KBM-7 (cell line): ENCODE measurements at regions not wholly inside any gene's neighbourhood (a gene's known extent, or its start where the extent isn't known, plus 50 kb on each side); places are given as distances from the start of the nearest gene placed in this dataset.

ENCODE experiments used
- DNase-seq: peaks from one replicate; pipeline ENCODE4 v3.0.0-alpha.2; 2015
- in situ Hi-C: fragments of 300-500 bp; cut with MboI; formaldehyde crosslinking; loops from 2 replicates; pipeline ENCODE4 v1.14.3; 2020; ENCODE audit warnings: low sequenced_read_pairs, low pct_unique_long_range_greater_than_20kb, mixed read lengths

DNA sequence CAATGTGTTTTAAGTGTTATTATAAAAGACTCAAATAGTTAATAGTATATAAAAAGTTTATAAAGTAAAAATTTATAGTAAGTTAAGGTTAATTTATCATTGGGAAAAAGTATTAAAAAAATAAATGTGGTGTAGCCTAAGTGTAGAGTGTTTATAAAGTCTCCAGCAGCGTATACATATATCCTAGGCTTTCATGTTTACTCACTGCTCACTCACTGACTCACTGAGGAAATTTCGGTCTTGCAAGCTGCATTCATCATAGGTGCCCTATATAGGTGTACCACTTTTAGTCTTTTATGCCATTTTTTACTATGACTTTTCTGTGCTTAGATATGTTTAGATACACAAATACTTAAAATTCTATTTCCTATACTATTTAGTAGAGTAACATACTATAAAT is 866.0 kb downstream of the CBLN2 start:
- no peak for DNase-seq
- in situ Hi-C loops: no loop called here

DNA sequence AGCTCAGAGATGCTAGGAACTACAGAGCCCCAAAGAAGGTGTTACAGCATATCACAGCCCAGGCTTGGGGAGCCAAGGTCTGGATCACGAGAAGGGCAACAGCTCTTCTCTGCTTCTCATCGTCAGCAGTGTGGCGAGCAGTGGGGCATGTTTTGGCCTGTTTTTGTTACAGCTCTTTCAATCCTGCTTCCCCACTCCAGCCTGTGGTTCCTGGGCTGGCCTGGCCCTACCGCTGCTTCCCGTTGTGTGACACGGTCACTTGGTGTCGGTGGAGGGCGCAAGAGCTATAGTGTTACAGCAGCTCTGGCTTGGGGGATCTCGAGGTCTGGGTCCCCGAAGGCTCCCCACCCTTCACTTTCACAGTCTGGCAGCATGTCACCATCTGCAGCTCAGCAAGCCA is 870.2 kb downstream of the CBLN2 start:
- in situ Hi-C loops: no loop called here
- DNase-seq: no peak

DNA sequence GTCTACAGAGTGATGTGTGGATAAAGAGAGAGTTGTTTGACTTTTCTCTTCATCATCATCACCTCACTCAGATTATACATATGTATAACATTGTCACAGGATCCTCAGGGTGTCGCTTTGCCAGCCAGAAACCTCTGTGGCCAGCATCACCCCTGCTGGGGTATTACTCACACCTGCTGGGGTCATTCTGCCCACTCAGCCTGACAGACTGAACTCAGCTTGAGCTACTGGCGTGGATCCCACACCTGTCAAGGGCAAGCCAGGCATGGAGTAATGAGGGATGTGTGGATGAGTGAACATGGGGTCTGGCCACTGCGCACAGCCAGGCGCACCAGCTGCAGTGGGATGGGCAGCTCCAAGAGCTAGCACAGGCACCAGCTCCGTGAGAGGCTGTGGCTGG is 870.6 kb downstream of the CBLN2 start:
- no peak for DNase-seq

DNA sequence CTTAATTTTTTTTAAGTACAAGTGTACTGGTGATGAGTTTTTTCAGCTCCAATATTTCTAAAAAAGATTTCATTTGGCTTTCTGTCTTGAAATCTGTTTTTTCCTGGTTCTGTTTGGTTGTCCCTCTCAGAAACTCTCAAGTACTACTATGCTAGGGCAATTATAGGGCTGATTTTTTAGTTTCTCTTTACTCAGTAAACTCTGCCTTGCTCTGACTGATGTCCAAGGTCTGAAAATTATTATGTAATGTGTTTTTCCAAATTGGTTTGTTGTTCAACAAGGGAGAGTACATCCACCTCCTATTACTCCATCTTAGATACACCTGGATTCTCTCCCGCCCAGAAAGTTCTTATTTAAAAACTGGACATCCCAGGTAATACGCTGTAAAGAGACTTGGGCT is 877.7 kb downstream of the CBLN2 start:
- in situ Hi-C loops: no loop called here
- DNase-seq: no peak

More for the DNA sequence above, 870.6 kb downstream of the CBLN2 start:
- in situ Hi-C loops: no loop called here

DNA sequence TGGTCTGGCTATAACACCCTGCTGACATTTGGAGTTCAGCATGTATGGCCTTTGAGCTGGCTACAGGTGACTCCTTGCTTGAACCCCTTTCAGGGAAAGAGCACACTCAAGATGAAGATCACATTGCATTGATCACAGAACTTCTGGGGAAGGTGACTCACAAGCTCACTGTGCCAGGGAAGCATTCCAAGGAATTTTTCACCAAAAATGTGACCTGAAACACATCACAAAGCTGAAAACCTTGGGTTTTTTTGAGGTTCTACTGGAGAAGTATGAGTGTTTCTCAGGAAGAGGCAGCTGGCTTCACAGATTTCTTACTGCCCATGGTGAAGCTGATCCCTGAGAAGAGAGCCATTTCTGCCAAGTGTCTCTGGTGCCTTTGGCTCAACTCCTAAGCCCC is 879.0 kb downstream of the CBLN2 start:
- DNase-seq: no peak

DNA sequence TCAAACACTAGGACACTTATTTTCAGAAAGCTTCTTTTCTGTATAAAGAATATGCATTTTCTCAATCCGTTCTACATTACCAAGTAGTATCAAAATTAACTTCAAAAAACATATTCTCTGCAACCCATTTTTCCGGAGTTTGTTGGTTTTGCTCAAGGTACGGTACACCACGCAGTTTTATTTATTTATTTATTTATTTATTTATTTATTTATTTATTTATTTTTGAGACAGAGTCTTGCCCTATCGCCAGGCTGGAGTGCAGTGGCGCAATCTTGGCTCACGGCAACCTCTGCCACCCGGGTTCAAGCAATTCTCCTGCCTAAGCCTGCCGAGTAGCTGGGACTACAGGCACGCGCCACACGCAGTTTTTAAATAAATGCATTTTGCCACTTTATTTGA is 900.3 kb downstream of the CBLN2 start:
- in situ Hi-C loops: no loop called here
- DNase-seq: no peak

More for the DNA sequence above, 879.0 kb downstream of the CBLN2 start:
- in situ Hi-C loops: no loop called here

DNA sequence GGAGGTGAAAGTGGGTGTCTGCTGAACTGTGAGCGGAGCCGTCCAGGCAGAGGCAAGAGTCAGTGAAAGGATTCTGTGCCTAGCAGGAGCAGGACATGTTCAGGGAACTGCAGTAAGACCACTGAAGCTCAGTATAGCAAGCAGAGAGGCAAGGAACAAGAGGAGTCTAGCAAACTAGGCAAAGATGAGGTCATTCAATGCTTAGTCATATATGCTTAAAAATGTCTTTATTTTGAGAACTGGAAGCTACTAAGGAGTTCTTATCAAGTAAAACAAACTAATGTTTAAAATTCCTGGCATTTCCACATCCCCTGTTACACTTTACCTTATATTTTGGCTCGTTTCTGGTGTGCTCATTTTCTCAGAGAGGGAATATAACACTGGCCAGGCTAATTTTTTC is 913.4 kb downstream of the CBLN2 start:
- no peak for DNase-seq
- in situ Hi-C loops: no loop called here

DNA sequence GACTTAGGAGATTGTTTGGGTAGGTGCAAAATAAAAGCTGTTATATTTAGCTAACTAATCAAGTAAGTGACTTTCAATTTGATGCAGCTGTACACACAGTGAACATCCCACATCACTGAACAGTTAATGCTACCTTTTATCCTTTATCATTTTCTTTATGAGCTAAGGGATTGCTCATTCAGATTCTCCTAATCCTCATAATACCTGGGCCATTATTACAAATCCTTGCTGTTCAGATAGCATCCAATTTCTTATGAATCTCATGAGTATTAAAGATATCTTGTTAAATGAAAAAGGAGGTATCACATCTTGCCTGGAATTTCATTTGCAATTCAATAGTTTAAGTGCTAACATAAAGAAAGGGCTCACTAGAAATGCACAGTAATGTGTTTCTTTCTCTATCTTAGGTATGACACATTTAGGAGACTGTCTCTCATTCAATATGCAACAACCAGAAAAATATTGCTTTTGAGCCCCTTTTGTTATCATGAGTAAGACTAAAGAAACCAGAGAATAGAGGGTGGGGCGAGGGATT is 918.5 kb downstream of the CBLN2 start:
- in situ Hi-C loops: no loop called here
- DNase-seq: no peak

DNA sequence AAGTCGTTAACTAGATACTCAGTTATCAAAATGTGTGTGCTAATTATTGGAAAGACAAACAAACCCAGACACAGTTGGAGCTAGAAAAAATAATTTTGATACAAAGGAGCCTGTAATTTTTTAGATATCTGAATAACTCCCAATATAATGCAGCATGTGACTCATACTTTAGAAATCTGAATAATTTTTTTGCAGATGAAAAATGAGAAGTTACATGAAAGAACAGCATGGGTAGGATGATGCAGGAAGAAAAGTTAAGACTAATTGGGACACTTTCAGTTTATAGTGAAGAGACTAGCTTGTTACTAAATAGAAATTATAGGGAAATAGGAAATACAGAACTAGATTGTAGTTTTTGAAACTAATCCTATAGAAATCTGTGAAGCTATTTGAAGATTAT is 945.8 kb downstream of the CBLN2 start:
- in situ Hi-C loops: no loop called here
- DNase-seq: no peak

DNA sequence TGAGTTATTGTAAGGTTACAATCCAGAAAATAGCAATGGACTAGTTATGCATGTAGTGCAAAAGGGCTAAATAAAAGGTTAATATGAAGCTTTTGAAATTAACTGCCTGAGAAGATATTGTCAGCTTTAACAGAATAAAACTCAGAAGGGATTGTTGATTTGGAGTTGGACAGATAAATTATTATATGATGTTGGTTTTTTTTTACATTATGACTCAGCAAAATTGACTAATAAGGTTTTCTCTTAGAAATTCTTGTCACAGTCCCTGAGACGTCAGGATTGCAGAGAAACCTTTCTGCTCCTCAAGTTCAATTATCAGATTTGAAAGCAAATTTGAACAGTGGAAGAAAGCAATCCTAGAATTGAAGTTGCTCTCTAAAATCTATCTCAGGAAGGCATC is 946.9 kb downstream of the CBLN2 start:
- in situ Hi-C loops: no loop called here
- DNase-seq: no peak

DNA sequence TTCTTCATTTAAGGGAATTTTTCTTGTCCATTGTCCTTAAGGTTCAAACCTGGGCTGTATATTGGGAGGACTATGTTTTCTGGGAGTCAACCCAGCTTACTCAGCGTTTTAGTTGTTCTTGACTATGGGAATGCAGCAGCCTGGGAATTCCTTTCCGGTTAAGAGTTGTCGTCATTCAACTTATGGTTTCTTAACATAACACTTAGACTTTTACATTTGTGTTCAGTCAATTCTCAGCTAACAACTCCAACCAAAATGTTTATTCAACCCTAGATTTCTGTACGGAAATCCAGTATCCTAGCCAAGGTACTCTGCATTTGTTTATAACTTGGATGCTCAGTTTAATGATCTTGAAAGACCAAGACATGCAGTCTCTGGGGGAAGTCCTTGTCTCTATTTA is 960.9 kb downstream of the CBLN2 start:
- in situ Hi-C loops: no loop called here
- DNase-seq: no peak

DNA sequence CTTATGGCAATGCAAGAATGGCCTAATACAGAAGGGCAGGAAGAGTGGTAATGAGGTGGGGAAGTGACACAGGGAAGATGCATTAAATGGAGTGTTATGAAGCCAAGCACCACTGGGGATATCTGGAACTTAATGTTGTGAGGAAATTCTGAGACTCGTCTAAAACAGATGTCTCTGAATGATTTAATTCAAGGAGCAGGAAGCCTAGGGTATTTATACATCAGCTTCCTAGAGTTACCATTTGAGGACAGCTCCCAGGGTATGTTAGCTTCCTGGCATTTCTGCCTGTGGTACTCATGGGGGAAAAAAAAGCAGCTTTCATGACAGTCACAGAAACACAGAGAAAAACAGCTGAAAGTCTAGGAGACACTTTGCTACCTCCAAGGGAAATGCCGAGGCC is 989.5 kb downstream of the CBLN2 start:
- no peak for DNase-seq
- in situ Hi-C loops: no loop called here

DNA sequence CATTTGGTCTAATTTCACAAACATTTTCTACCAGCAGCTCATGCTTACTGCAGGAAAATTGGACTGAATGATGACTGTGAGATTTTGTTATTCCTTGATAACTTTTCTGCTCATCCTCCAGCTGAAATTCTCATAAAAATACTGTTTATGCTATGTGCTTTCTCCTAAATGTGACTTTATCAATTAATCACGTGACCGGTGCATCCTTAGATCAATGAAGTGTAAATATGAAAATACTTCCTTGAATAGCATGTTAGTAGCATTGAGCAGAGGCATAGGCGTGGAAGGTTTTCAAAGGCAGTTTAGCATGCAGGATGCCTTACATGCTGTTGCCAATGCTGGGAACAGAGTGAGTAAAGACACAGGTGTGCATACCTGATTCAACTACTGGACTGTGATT is 1002.5 kb downstream of the CBLN2 start:
- in situ Hi-C loops: no loop called here
- no peak for DNase-seq

DNA sequence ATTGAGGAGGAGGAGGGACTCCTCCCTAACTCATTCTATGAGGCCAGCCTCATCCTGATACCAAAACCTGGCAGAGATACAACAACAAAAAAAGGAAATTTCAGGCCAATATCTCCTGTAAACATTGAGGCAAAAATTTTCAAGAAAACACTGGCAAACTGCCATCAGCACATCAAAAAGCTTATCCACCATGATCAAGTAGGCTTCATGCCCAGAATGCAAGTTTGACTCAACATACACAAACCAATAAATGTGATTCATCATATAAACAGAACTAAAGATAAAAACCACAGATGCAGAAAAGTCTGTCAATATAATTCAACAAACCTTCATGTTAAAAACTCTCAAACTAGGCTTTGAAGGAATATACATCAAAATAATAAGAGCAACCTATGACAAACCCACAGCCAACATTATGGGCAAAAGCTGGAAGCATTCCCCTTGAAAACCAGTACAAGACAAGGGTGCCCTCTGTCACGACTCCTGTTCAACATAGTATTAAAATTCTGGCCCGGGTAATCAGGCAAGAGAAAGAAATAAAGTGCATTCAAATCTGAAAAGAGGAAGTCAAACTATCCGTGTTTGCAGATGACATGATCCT is 1014.3 kb downstream of the CBLN2 start:
- in situ Hi-C loops: no loop called here
- no peak for DNase-seq

DNA sequence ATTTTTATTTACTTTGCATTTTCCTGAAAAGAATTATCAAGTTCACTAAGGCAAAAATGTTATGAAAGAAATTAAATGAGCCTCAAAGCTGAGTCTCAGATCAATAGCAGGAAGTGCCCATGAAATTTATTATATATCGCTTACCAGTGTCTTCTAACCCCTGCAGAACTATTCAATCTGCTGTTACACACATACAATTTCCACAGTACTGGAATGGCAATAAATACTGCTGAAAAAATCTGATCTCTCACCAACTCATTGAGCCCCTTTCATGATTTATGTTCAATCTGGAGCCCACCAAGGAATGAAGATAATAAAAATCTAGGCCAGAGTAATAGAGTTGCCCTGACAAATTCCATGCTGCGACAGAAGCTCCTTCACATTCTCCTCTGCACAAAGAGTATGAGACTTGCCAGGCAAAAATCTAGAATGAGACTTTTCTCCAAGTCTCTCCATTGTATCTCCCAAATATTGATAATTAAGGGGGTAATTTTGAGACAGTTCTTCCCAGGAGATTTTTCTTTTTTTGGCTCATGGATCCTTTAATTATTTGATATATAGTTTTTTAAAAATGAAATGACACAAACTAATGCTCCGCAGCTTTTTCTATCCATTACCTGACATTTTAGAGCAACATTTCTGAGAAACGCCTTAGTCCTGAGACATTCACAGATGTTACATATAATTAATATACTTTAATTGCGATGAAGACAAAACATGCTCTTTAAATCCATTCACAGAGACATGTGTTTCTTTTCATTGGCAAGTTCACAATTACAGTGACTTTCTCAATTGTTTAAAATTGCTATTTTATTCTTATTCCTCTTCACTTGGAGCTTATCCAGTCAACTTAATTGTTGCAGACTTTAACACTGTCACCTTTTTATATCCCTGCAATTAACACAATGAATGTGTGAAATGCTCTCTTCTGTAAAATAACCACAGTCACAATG is 1020.4 kb downstream of the CBLN2 start:
- in situ Hi-C loops: no loop called here

DNA sequence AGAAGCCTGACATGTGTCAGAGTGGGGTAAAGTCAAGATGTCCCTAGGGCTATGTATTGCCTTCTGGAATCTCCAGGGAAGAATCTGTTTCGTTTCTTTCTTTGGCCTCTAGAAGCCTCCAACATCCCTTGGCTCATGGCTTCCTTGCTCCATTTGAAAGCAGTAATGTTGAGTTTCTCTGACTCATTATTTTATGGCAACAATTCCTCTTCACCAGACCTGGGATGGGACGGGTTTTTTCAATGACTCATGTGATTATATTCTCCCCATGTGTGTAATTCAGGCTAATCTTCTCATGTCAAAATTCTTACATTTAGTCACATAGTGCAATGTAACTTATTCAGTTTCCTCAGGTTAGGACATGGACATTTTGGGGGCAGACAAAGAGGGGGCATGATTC is 1038.6 kb downstream of the CBLN2 start:
- in situ Hi-C loops: no loop called here
- DNase-seq: no peak

More for the DNA sequence above, 1020.4 kb downstream of the CBLN2 start:
- DNase-seq: no peak

DNA sequence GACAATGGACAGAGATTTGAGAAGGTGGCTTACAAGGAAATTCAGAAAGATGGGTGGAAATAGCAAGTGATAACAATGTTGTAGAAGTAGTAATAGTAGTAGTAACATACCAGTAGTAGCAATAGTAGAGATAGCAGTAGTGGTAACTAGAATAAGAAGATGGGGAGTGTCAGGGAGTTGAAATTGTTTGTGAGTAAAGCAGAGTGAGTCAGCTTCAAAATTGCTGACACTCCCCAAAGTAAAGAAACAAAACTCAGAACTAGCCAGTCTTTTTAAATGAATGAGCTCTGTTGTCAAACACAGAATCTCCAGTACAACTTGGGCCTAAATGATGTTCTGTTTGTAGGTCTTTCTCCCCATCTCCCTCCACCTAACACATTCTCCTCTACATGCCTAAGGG is 1040.9 kb downstream of the CBLN2 start:
- in situ Hi-C loops: no loop called here
- no peak for DNase-seq

DNA sequence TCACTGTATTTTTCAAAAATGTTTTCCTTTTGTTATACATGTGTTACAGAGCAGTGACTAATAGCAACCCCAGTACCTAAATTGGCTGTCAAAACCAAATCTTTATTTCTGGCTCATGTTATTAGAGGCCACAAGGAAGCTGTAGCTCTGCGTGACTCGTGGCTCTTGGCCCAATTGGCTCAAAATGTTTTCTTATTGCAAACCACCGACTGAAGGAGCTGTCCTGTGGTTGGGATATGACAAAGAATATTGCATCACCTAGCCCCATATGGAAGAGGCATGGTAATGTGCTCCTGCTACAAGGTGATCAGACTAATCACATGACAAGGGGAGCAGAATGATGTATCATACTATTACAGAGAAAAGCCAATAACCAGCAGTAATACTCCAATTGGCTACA is 1058.5 kb downstream of the CBLN2 start:
- DNase-seq: no peak
- in situ Hi-C loops: no loop called here

DNA sequence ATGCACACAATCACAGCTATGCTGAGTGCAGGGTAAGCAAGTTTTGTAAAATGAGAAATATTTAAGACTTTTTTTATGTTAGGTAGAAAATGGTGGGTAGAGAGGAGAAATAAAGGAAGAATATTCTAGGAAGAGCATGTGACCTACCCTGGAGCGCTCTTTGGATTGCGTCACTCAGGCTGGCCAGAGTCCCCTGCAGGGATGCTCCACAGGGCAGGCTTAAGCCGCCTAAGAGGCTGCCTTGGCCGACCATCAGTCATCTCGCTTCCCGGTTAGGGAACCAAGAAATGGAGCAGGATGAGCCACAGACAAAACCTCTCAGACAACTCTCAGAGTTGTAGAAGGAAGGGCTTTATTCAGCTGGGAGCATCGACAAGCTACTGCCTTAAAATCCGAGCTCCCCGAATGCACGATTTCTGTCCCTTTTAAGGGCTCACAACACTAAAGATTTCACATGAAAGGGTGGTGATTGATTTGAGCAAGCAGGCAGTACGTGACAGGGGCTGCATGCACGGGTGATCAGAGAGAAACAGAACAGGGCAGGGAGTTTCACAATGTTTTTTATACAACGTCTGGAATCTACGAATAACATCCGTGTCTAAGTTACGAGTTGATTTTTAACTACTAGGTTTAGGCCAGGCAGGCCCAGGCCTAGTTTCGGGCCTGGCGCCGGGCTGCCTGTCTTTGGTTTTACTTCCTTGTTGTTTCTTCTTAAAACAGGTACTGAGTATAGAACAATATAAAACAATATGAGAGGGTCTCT is 1072.0 kb downstream of the CBLN2 start:
- in situ Hi-C loops: no loop called here
- DNase-seq: no peak

DNA sequence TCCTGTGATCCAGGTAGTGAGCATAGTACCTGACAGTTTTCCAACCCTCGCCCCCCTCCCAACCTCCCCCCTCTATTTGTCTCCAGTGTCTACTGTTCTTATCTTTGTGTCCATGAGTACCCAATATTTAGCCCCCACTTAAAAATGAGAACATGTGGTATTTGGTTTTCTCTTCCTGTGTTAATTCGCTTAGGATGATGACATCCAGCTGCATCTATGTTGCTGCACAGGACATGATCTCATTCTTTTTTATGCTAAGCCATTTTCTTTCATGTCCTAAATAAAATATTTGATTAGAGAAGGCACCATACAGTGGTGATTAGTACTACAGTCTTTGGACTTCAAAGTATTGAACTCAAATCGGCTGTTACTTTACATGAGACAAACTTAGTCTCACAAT is 1087.9 kb downstream of the CBLN2 start:
- DNase-seq: no peak
- in situ Hi-C loops: no loop called here
